ENCODE measurements at regions not wholly inside any gene's neighbourhood (a gene's known extent, or its start where the extent isn't known, plus 50 kb on each side); places are given as distances from the start of the nearest gene placed in this dataset.

GRCh38 chr7:94838717-94839116 is 68.7 kb upstream of the PPP1R9A start:
- TF ChIP-seq EZH2 (IDR thresholded peaks at IDR 0.05) (no peak), CTCF (IDR thresholded peaks at IDR 0.05) (no peak)
